ENCODE measurements at regions not wholly inside any gene's neighbourhood (a gene's known extent, or its start where the extent isn't known, plus 50 kb on each side); places are given as distances from the start of the nearest gene placed in this dataset.
"Not testable (repeated sequence)": the region's sequence is repeated elsewhere in the genome, so short reads cannot be mapped to it uniquely, and the experiment has no call there.

DNA sequence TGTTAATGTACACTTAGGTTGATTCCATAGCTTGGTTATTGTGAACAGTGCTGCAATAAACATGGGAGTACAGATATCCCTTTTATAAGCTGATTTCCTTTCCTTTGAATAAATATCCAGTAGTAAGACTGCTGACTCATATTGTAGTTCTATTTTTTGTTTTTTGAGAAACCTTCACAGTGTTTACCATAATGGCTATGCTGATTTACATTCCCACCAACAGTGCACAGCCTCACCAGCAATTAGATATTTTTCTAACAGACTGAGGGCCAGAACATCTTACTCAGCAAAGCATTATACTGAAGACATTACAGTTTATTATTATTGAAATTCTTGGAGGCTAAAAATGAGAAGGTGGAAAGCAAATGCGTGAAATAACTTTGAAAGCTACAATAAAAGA lies 187.3 kb upstream of the HEY2 start:
- in situ Hi-C loops (cut with HindIII; ENCODE audit: low pct_unique_long_range_greater_than_20kb, low sequenced_read_pairs) = no loop called here
- DNase-seq (ENCODE audit: low read depth) = no peak

DNA sequence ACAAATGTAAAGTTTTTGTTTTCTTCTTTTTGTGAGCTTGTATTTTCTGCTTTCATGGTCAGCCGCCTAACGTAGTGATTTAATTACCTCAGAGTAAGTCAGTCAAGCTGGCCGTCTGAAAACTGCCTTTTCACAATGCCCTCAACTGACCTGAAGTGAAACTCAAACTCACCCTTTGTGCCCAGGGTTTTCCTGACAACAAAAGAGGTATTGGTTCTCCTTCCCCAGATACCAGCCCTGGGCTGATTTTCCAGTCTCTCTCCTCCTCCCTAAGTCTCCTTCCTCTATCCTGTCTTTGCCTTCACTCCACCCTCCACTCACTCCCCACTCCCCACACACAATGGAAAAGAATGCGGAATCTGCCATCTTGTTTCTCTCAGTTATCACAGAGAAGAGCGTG lies 184.5 kb upstream of the HEY2 start:
- DNase-seq (ENCODE audit: low read depth) = no peak
- in situ Hi-C loops (cut with HindIII; ENCODE audit: low pct_unique_long_range_greater_than_20kb, low sequenced_read_pairs) = no loop called here

DNA sequence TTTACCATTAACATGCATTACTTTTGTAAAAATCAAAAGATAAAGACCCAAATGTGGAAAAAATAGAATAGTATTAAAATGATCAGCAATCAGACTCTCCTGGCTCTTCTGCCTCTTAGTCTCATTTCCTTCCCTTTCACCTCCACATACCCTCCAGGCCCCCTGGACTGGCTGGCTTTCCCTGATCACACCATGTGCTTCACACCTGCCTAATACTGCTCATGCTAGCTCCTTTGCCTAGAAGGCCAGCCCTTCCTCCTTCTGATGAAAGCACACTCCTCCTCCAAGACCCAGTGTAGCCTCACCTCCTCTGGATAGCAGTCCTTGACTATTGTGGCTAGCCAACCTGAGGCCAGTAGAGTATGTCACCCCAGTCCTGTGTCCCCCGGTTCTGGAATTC lies 182.0 kb upstream of the HEY2 start:
- in situ Hi-C loops (cut with HindIII; ENCODE audit: low pct_unique_long_range_greater_than_20kb, low sequenced_read_pairs) = no loop called here
- DNase-seq (ENCODE audit: low read depth) = no peak

DNA sequence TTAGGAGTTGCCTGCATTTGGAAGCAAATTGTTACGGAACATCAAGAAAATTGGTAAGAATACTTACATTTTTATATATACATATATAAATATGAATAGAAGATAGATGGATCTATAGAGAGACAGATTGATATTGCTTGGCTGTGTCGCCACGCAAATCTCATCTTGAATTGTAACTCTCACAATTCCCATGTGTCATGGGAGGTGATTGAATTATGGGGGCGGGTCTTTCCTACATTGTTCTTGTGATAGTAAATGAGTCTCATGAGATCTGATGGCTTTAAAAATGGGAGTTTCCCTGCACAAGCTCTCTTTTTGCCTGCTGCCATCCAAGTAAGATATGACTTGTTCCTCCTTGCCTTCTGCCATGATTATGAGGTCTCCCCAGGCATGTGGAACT lies 180.8 kb upstream of the HEY2 start:
- in situ Hi-C loops (cut with HindIII; ENCODE audit: low pct_unique_long_range_greater_than_20kb, low sequenced_read_pairs) = no loop called here
- DNase-seq (ENCODE audit: low read depth) = no peak

DNA sequence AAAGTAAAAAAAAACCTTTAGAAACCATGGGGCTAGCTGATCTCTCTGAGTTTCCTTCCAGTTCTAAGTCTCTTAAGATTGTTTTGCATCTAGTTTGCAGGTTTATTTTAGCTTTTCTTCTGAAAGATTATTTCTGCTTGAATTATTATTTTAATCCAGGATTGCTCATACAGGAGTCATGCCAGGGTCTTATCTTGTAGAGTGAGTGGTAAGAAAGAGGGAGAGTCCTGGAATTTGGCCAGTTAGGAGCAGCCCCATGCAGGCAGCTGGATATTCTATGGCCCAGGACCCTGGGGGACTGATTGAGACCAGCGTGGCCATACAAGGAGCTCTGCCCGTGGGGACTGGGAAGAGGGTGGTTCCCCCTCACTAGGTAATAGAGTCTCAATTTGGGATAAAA lies 178.9 kb upstream of the HEY2 start:
- in situ Hi-C loops (cut with HindIII; ENCODE audit: low pct_unique_long_range_greater_than_20kb, low sequenced_read_pairs) = no loop called here
- no peak for DNase-seq (ENCODE audit: low read depth)

- no peak for DNase-seq (ENCODE audit: low read depth)
- in situ Hi-C loops (cut with HindIII; ENCODE audit: low pct_unique_long_range_greater_than_20kb, low sequenced_read_pairs) = no loop called here
Observed at GRCh38 chr6:125571207-125571755, 178.2 kb upstream of the HEY2 start.

DNA sequence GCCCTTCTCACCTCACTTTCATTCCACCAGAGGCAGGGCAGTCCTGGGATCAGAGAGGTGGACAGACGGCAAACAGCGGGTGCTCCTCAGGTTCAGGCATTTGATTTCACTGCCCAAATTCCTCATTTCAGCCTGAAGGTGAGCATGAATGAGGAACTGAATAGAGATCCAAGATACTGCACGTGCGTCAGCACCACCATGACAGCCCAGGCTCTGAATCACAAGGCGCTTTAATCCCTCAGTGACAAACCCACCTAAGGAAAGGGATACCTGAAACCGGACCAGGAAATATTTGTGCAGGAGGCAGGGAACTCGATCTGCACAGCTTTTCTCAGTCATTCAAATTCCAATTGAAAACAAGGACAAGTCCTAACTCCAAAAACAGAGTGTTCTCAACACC lies 174.8 kb upstream of the HEY2 start:
- DNase-seq (ENCODE audit: low read depth) = no peak
- in situ Hi-C loops (cut with HindIII; ENCODE audit: low pct_unique_long_range_greater_than_20kb, low sequenced_read_pairs) = no loop called here

DNA sequence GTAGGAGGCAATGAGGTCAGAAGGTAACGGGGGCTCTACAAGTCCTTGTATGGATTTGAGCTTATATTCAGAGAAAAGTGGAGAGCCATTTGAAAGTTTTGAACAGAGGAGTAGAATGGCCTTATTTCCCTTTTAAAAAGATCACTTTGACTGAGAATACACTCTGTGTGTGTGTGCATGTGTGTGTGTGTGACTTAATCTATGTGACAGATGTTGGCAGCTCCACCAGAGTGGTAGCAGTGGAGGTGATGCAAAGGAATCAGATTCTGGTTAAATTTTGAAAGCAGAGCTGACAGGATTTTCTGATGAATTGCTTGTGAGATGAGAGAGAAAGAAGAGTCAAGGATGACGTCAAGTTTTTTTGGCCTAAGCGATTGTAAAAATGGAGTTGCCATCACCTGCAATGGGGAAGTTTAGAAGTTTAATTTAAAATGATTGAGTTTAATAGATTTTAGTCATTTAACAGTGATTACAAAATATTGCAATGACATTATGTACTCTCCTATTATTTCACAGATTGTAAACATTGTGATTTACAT lies 172.2 kb upstream of the HEY2 start:
- no peak for DNase-seq (ENCODE audit: low read depth)
- in situ Hi-C loops (cut with HindIII; ENCODE audit: low pct_unique_long_range_greater_than_20kb, low sequenced_read_pairs) = no loop called here

GRCh38 chr6:125584468-125584939 lies 164.9 kb upstream of the HEY2 start:
- in situ Hi-C loops (cut with HindIII; ENCODE audit: low pct_unique_long_range_greater_than_20kb, low sequenced_read_pairs) = no loop called here
- peak; percentile 88 for DNase-seq (ENCODE audit: low read depth)

DNA sequence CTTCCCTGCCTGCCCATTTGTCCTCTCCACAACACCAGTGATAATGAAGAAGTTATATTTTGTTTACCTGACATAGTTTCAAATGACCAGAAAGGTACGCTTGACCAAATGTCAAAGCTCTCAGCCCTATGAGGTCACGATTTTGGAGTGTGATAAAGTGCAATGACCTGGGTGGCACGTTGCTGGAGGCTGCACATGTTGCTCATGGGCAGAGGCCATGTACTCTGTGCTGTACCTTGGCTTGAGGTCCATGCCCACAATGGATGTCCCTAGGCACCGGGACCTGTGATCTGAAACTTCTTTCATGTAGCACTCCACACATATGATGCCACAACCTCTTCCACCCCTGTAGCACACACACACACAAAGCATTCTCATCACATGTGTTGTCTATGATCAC lies 164.0 kb upstream of the HEY2 start:
- in situ Hi-C loops (cut with HindIII; ENCODE audit: low pct_unique_long_range_greater_than_20kb, low sequenced_read_pairs) = no loop called here
- peak; percentile 25 for DNase-seq (ENCODE audit: low read depth)

- DNase-seq (ENCODE audit: low read depth) = peak; percentile 69
- in situ Hi-C loops (cut with HindIII; ENCODE audit: low pct_unique_long_range_greater_than_20kb, low sequenced_read_pairs) = no loop called here
Observed at GRCh38 chr6:125586074-125586473, 163.4 kb upstream of the HEY2 start.

GRCh38 chr6:125586605-125587004 lies 162.8 kb upstream of the HEY2 start:
- no peak for DNase-seq (ENCODE audit: low read depth)
- in situ Hi-C loops (cut with HindIII; ENCODE audit: low pct_unique_long_range_greater_than_20kb, low sequenced_read_pairs) = no loop called here

DNA sequence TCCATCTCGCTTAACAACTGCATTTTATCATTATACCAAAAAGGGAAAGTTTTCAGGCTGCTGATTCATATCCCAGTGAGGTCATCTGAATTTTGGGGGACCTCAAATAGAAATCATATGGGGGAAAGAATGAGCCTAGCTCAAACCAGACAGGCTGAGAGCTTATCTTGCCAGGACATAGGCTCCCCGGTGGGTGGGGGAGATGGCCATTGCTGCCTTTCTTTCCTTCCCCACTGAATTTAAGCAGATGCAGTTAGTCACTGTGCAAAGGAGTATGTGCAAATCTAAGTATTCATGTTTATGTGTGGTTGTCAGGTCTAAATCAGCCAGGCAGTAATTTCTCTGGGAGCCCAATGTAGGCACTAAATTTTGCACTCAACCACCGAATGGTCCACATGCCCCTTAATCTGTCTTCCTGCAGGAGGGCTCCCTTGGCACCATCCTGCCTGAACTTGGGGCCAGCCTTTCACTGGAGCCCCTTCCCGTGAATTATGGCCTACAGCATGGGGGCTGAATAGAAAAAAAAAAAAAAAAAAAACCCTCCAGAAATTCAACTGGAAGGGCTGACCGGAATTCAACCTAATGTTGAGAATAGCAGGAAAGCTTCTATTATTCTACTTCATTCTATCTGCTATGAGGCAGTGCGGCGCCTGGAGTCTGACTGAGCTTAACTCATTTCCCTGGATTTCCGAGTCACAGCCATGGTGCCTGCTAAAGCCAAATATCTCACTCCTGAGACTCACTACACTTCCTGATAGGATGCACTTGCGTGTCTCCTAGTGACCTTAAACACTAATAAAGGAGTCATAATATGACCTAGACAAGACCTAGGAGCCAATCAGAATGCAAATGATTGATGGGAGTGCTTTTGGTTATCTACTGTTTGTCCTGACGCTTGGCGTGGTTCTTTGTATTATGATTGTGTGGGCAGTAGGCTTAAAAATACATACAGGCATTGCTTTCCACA lies 161.5 kb upstream of the HEY2 start:
- in situ Hi-C loops (cut with HindIII; ENCODE audit: low pct_unique_long_range_greater_than_20kb, low sequenced_read_pairs) = no loop called here
- peak; percentile 69 for DNase-seq (ENCODE audit: low read depth)

DNA sequence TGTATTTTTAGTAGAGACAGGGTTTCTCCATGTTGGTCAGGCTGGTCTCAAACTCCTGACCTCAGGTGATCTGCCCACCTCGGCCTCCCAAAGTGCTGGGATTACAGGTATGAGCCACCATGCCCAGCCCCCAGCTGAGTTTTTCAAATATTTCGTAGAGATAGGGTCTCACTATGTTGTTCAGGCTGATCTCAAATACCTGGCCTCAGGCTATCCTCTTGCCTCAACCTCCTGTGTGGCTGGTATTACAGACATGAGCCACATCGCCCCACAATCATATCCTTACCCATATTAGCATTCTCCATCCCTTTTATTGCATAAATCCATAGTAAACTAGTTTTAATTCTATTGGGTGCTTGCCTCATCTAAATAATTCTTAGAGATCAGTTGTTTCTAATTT lies 157.6 kb upstream of the HEY2 start:
- in situ Hi-C loops (cut with HindIII; ENCODE audit: low pct_unique_long_range_greater_than_20kb, low sequenced_read_pairs) = not testable (repeated sequence)

DNA sequence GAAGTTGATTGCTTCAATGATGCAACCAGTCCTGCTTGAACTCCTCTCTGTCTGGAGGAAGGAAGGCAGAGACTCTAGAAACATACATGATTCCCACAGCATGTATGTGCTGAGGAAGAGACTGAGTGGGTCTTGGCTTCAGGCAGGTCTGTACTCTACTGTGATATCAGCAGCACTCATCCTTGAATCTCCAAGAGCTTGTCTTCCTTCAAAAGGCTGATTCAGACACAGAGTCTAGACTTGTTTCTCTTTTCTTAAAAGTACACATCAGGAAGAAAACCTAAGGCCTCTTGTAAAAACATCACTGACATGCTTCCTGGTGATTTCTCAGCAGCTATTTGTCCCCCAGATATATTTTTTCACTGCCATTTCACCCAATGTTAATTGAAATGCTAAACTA lies 155.7 kb upstream of the HEY2 start:
- in situ Hi-C loops (cut with HindIII; ENCODE audit: low pct_unique_long_range_greater_than_20kb, low sequenced_read_pairs) = no loop called here
- no peak for DNase-seq (ENCODE audit: low read depth)

More for the DNA sequence above, 157.6 kb upstream of the HEY2 start:
- DNase-seq (ENCODE audit: low read depth) = not testable (repeated sequence)

- no peak for DNase-seq (ENCODE audit: low read depth)
- in situ Hi-C loops (cut with HindIII; ENCODE audit: low pct_unique_long_range_greater_than_20kb, low sequenced_read_pairs) = no loop called here
Observed at GRCh38 chr6:125596020-125596419, 153.4 kb upstream of the HEY2 start.

DNA sequence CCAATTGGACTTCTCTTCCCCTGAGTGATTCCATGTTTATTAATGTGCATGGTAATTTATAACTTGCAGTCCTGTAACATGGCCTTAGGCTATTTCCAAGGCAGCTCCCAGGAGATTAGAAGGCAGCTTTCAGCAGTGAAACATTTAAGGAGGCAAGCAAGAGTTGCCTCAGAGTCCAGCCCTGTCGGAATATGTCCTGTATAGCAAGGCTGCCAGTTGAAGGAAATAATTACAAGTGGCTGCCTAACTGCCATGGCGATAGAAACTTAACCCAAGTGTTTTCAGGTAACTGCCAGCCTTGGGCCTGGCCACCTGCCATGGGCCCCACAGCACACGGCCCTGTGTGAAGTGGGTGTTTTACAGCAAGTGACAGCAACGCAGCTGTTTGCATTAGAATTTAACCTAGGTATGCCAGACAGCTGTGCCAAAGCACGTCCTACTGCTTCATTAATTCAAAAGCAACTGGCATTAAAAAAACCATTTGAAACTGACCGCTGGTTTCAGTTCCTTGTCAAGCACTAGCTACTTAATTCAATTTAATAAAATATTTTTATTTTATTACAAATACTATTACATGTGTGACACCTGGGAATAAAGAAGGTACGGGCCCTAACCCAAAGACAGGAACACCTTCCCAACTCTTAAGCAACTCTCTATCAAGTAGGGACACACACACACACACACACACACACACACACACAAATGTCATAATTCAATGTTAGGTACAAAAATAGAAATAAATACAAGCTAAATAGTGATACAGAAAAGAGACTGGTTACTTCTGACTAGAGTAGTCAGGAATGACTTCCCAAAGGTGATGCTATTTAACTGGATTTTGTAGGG lies 151.8 kb upstream of the HEY2 start:
- in situ Hi-C loops (cut with HindIII; ENCODE audit: low pct_unique_long_range_greater_than_20kb, low sequenced_read_pairs) = no loop called here
- peak; percentile 95 for DNase-seq (ENCODE audit: low read depth)

DNA sequence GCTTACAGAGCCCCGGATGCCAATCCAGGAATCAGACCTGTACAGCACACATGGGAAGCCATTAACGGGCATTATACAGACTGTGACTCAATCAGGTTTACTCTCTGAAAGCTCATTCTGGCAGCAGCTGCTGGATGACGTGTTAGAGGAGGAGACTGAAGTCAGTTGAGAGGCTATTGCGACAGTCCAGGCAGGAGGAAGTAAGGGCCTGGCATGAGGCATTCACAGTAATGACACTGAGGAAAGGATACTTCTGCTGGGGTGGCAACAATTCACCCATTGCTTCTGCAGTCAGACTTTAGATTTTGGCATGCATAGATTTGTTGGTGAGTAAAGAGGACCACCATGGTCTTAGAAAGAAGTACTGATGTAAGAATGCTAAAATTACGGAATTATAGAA lies 151.0 kb upstream of the HEY2 start:
- DNase-seq (ENCODE audit: low read depth) = peak; percentile 70
- in situ Hi-C loops (cut with HindIII; ENCODE audit: low pct_unique_long_range_greater_than_20kb, low sequenced_read_pairs) = no loop called here

DNA sequence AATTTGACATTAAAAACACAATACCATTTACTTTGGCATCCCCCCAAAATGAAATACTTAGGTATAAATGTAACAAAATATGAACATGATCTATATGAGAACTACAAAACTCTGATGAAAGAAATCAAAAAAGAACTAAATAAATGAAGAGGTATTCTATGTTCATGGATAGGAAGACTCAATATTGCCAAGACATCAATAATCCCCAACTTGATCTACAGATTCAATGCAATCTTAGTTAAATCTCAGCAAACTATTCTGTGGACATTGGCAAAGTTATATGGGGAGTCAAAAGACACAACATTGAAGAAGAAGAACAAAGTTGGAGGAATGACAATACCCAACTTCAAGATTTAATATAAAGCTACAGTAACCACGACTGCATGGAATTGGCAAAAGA lies 145.2 kb upstream of the HEY2 start:
- in situ Hi-C loops (cut with HindIII; ENCODE audit: low pct_unique_long_range_greater_than_20kb, low sequenced_read_pairs) = no loop called here
- no peak for DNase-seq (ENCODE audit: low read depth)

Measured in Caki2 (cell line).